ENCODE measurements at regions not wholly inside any gene's neighbourhood (a gene's known extent, or its start where the extent isn't known, plus 50 kb on each side); places are given as distances from the start of the nearest gene placed in this dataset.

GRCh38 chr13:80873589-80873988 lies 532.7 kb upstream of the SPRY2 start:
- TF ChIP-seq CTCF (IDR thresholded peaks at IDR 0.05) (no peak), EZH2 (IDR thresholded peaks at IDR 0.05; ENCODE audit: borderline replicate concordance, insufficient read depth, low read depth, low read length, poor library complexity, severe bottlenecking) (no peak)
